K562 (cell line): ENCODE measurements at regions not wholly inside any gene's neighbourhood (a gene's known extent, or its start where the extent isn't known, plus 50 kb on each side); places are given as distances from the start of the nearest gene placed in this dataset.
A peak's percentile ranks its signal among the peaks of the same experiment; 100 is the strongest.

Experiments used
- BMI1 ChIP-seq: fragments of 150-350 bp; IDR thresholded peaks from 2 replicates; pipeline ENCODE4 v1.6.1; 2014; ENCODE audit warnings: low read length
- CLOCK ChIP-seq: fragments of 250-450 bp; sonication (Bioruptor Pico); IDR thresholded peaks from 2 replicates; pipeline ENCODE4 v1.4.0; 2020; ENCODE audit warnings: mild to moderate bottlenecking, moderate library complexity, borderline replicate concordance
- DLX4 ChIP-seq: fragments of 250-450 bp; sonication (Bioruptor Pico); IDR thresholded peaks from 2 replicates; pipeline ENCODE4 v1.6.1; 2021; ENCODE audit warnings: mild to moderate bottlenecking
- FOSL1 ChIP-seq: fragments of 200-800 bp; sonication (Bioruptor generic); conservative IDR thresholded peaks from 2 replicates; pipeline ENCODE4 v1.6.1; 2016; ENCODE audit warnings: missing genetic modification characterization, missing compliant biosample characterization
- GATAD2B ChIP-seq: fragments of 450-650 bp; IDR thresholded peaks from 2 replicates; pipeline ENCODE4 v1.6.1; 2017; ENCODE audit warnings: mild to moderate bottlenecking, borderline replicate concordance
- GTF2A2 ChIP-seq: IDR thresholded peaks from 2 replicates; pipeline ENCODE4 v1.6.1; 2016; ENCODE audit warnings: mild to moderate bottlenecking, missing genetic modification characterization, missing compliant biosample characterization
- MIER1 ChIP-seq: fragments of 450-650 bp; IDR thresholded peaks from 2 replicates; pipeline ENCODE4 v1.6.1; 2016; ENCODE audit warnings: antibody characterized with exemption, mild to moderate bottlenecking, low read depth
- NONO ChIP-seq, 2 experiments: fragments of 200-400 bp in 1 of 2; fragments of 450-650 bp in 1 of 2; formaldehyde crosslinking in 1 of 2; IDR thresholded peaks; 2 replicates each; pipeline ENCODE4 v1.6.1; 2017; ENCODE audit warnings: low read depth in 2 of 2, mild to moderate bottlenecking in 2 of 2, moderate library complexity in 2 of 2, low read length in 1 of 2
- NR2C1 ChIP-seq, 2 experiments: fragments of 450-650 bp; IDR thresholded peaks; 2 replicates each; pipeline ENCODE4 v1.6.1; 2017; ENCODE audit warnings: mild to moderate bottlenecking in 2 of 2, antibody characterized with exemption in 1 of 2, inconsistent platforms in 1 of 2, missing compliant biosample characterization in 1 of 2, missing genetic modification characterization in 1 of 2
- RFX7 ChIP-seq: fragments of 250-450 bp; sonication (Bioruptor Pico); IDR thresholded peaks from 2 replicates; pipeline ENCODE4 v1.5.1; 2021; ENCODE audit warnings: mild to moderate bottlenecking
- SETDB1 ChIP-seq: IDR thresholded peaks from one replicate; pipeline ENCODE4 v1.6.1; 2012; ENCODE audit warnings: low read length, control low read depth, inconsistent platforms
- SMARCA4 ChIP-seq: fragments of 450-650 bp; IDR thresholded peaks from 2 replicates; pipeline ENCODE4 v1.6.1; 2016
- SNIP1 ChIP-seq: fragments of 450-650 bp; IDR thresholded peaks from 2 replicates; pipeline ENCODE4 v1.7.1; 2017; ENCODE audit warnings: low read depth, mild to moderate bottlenecking
- TAF9B ChIP-seq: fragments of 450-650 bp; IDR thresholded peaks from 2 replicates; pipeline ENCODE4 v1.6.1; 2018; ENCODE audit warnings: mild to moderate bottlenecking; ENCODE audit not compliant: partially characterized antibody
- TFAP4 ChIP-seq: sonication (generic); formaldehyde crosslinking; IDR thresholded peaks from 2 replicates; pipeline ENCODE4 v1.8.0; 2022; ENCODE audit warnings: missing genetic modification reagents, mild to moderate bottlenecking, moderate library complexity, borderline replicate concordance
- UBTF ChIP-seq, 2 experiments: IDR thresholded peaks; 2 replicates each; pipeline ENCODE4 v1.6.1; 2012; ENCODE audit warnings: improper control_type of control experiment in 2 of 2, low read depth in 2 of 2, low read length in 2 of 2, borderline replicate concordance in 1 of 2
- ZNF134 ChIP-seq: fragments of 250-450 bp; sonication (Bioruptor Pico); conservative IDR thresholded peaks from 2 replicates; pipeline ENCODE4 v1.4.0; 2020
- ZNF146 ChIP-seq: IDR thresholded peaks from one replicate; pipeline ENCODE4 v1.6.1; 2018; ENCODE audit warnings: missing compliant biosample characterization; ENCODE audit not compliant: unreplicated experiment
- ZNF224 ChIP-seq: sonication (generic); formaldehyde crosslinking; IDR thresholded peaks from 2 replicates; pipeline ENCODE4 v1.8.0; 2022; ENCODE audit warnings: mild to moderate bottlenecking, missing genetic modification reagents
- ZNF263 ChIP-seq: sonication (generic); formaldehyde crosslinking; IDR thresholded peaks from 2 replicates; pipeline ENCODE4 v1.8.0; 2022; ENCODE audit warnings: mild to moderate bottlenecking, missing genetic modification reagents, borderline replicate concordance
- ZNF354B ChIP-seq: fragments of 250-450 bp; sonication (Bioruptor Pico); IDR thresholded peaks from 2 replicates; pipeline ENCODE4 v1.4.0; 2020
- ZNF589 ChIP-seq: fragments of 200-800 bp; sonication (Bioruptor generic); IDR thresholded peaks from 2 replicates; pipeline ENCODE4 v1.6.1; 2016; ENCODE audit warnings: low read depth, missing genetic modification characterization, missing compliant biosample characterization

- TF ChIP-seq ZNF146 (CRISPR knock-in tag) (no peak), GATAD2B (peak; percentile 7; the same call in 1 of the 2 replicates), BMI1 (no peak), ZNF224 (CRISPR knock-in tag) (no peak), CLOCK (CRISPR knock-in tag) (no peak), UBTF (IDR thresholded peaks at IDR 0.05; ENCODE audit: borderline replicate concordance in 1 of 2, low read depth in 2 of 2, low read length in 2 of 2) (no peak), ZNF589 (CRISPR knock-in tag) (no peak), ZNF263 (CRISPR knock-in tag) (no peak), NONO (IDR thresholded peaks at IDR 0.05; ENCODE audit: low read depth in 2 of 2, low read length in 1 of 2) (no peak), DLX4 (CRISPR knock-in tag) (no peak), GTF2A2 (no peak), RFX7 (CRISPR knock-in tag) (no peak), ZNF354B (no peak), SETDB1 (no peak), SMARCA4 (peak; percentile 63; the same call in 1 of the 2 replicates), TAF9B (peak; percentile 48), SNIP1 (no peak), TFAP4 (CRISPR knock-in tag) (no peak), ZNF134 (CRISPR knock-in tag) (no peak), MIER1 (no peak), NR2C1 (IDR thresholded peaks at IDR 0.05) (no peak), NR2C1 (tag; IDR thresholded peaks at IDR 0.05) (no peak), FOSL1 (tag) (peak; percentile 90)
These were observed 261.8 kb upstream of the CBLB start (continued) for GRCh38 chr3:106130384-106131198.
